Heart left ventricle (tissue), 16 donors: ENCODE measurements at regions not wholly inside any gene's neighbourhood (a gene's known extent, or its start where the extent isn't known, plus 50 kb on each side); places are given as distances from the start of the nearest gene placed in this dataset.

Source experiments
- ATAC-seq, 4 donors: fragments of 200-7000 bp; cut with Tn5 transposase; one replicate each; pipeline ENCODE4 v1.9.1; 2020 to 2022; ENCODE audit warnings: moderate library complexity in 4 of 4, mild to moderate bottlenecking in 3 of 4, moderate number of reproducible peaks in 1 of 4
- DNase-seq, 5 donors: peaks; one replicate each; pipeline ENCODE4 v3.0.0-alpha.2; 2020
- H3K27ac ChIP-seq, 12 donors: fragments of 200-600 bp; sonication (generic) in 4 of 12; one replicate each; pipeline versions ENCODE4 v1.5.0 to v1.8.0; 2016 to 2022; ENCODE audit warnings: mild to moderate bottlenecking in 2 of 12
- H3K27me3 ChIP-seq, 9 donors: fragments of 200-600 bp; sonication (generic) in 2 of 9; one replicate each; pipeline versions ENCODE4 v1.5.1 to v1.8.0; 2016 to 2022; ENCODE audit warnings: mild to moderate bottlenecking in 3 of 9
- H3K36me3 ChIP-seq, 9 donors: fragments of 200-600 bp; sonication (generic) in 2 of 9; one replicate each; pipeline versions ENCODE4 v1.5.0 to v1.8.0; 2018 to 2022; ENCODE audit warnings: mild to moderate bottlenecking in 2 of 9
- H3K4me1 ChIP-seq, 12 donors: fragments of 200-600 bp; sonication (generic) in 4 of 12; one replicate each; pipeline versions ENCODE4 v1.5.0 to v1.8.0; 2016 to 2022; ENCODE audit warnings: mild to moderate bottlenecking in 3 of 12
- H3K4me3 ChIP-seq, 12 donors: fragments of 200-600 bp; sonication (generic) in 4 of 12; one replicate each; pipeline versions ENCODE4 v1.5.0 to v1.8.0; 2017 to 2022; ENCODE audit warnings: mild to moderate bottlenecking in 9 of 12, moderate library complexity in 4 of 12
- H3K9me3 ChIP-seq, 12 donors: fragments of 200-600 bp; sonication (generic) in 4 of 12; one replicate each; pipeline versions ENCODE4 v1.5.0 to v1.8.0; 2016 to 2022; ENCODE audit warnings: mild to moderate bottlenecking in 1 of 12
- CTCF ChIP-seq, 12 donors: fragments of 200-600 bp; sonication (generic) in 4 of 12; IDR thresholded peaks; one replicate each; pipeline versions ENCODE4 v1.5.0 to v1.8.0; 2018 to 2022; ENCODE audit warnings: antibody characterized with exemption in 12 of 12, mild to moderate bottlenecking in 5 of 12
- POLR2A ChIP-seq, 2 donors: fragments of 450-650 bp; IDR thresholded peaks; one replicate each; pipeline ENCODE4 v1.6.1; 2017; ENCODE audit warnings: antibody characterized with exemption in 2 of 2, mild to moderate bottlenecking in 2 of 2, moderate library complexity in 2 of 2
- WGBS, 4 donors: extraction: QIAGEN DNeasy Blood & Tissue Kit in 2 of 4; methylation state at CpG; one replicate each; pipeline versions ENCODE4 v1.1.5 to v1.1.7; 2013 to 2018; 5-methylcytosine and 5-hydroxymethylcytosine counted together
- intact Hi-C, 10 donors: fragments of 100-400 bp; cut with DNase I; formaldehyde crosslinking; loops; one replicate each; pipeline versions ENCODE4 v1.11.1 to v1.14.2; 2022
- donor health status: ischemic (EF 13 %, LVEDD 7.1; RV severe dilation, severe dysfunction).
- donor health status: healthy with polysubstance abuse.
- donor health status: DM: no; HTN: yes; CAD: no.
- donor health status: DM: no; HTN: no; CAD: no.
- donor health status: ischemic (EF 25% LVEDD 6.9; RV normal size, moderate dysfunction).
- donor health status: ischemic (EF 25% LVEDD 5.7; RV mildly dilated, moderate dysfunction).
- donor health status: healthy.
- donor health status: DM: yes; HTN: yes; CAD: no.
- donor health status: ischemic (EF 35%, LVEDD 5.7; RV mildly dilated, moderate dysfunction).
- donor health status: nonischemic (EF 11% LVEDD 7.7; RV severe dilation, severe dysfunction).
- donor health status: DM: yes; HTN: yes; CAD: no.
- donor health status: PGD.
- donor health status: ischemic (EF 29% LVEDD 5.4; RV normal size, mild dysfunction).
- donor health status: nonischemic (EF 23%, LVEDD 6.1; RV moderate dilation, normal function).

- Histone ChIP-seq H3K4me1 (no peaks in the 10 kb centered on the region), H3K36me3 (no peaks in the 10 kb centered on the region), H3K4me3 (no peak overlapping the region), H3K27me3 (peaks cover 0 to 5% (median 0%) of the 10 kb centered on the region in 9 donors), H3K9me3 (peaks cover 0 to 22% (median 4%) of the 10 kb centered on the region in 12 donors), H3K27ac (no peak overlapping the region)
- 61 to 77% (median 64%) methylated on average over 3 of the region's 3 CpGs for WGBS, 4 donors
- intact Hi-C loops, result no loop called here
- ATAC-seq (no peak), DNase-seq (no peak)
- TF ChIP-seq CTCF (IDR thresholded peaks at IDR 0.05) (no peak), POLR2A (IDR thresholded peaks at IDR 0.05) (no peak)
Measured at GRCh38 chr2:2823061-2823753, 492.1 kb upstream of the MYT1L start.

- no peak for ATAC-seq
- intact Hi-C loops, result no loop called here
- H3K27ac ChIP-seq, result no peak overlapping the region
- peaks cover 0 to 22% (median 4%) of the 10 kb centered on the region in 12 donors for H3K9me3 ChIP-seq
- peaks cover 0 to 5% (median 0%) of the 10 kb centered on the region in 9 donors for H3K27me3 ChIP-seq
- TF ChIP-seq POLR2A (IDR thresholded peaks at IDR 0.05) (no peak), CTCF (IDR thresholded peaks at IDR 0.05) (no peak)
- no peak for DNase-seq
- 85 to 91% (median 89%) methylated on average over 1 of the region's 1 CpG for WGBS, 4 donors
- H3K4me1 ChIP-seq, result no peaks in the 10 kb centered on the region
- no peak overlapping the region for H3K4me3 ChIP-seq
- H3K36me3 ChIP-seq, result no peaks in the 10 kb centered on the region
Measured at GRCh38 chr2:2822143-2822542, 491.1 kb upstream of the MYT1L start.

GRCh38 chr2:2812648-2813047 lies 481.6 kb upstream of the MYT1L start:
- Histone ChIP-seq H3K9me3 (peaks cover 0 to 22% (median 12%) of the 10 kb centered on the region in 12 donors), H3K36me3 (no peaks in the 10 kb centered on the region), H3K27me3 (no peaks in the 10 kb centered on the region), H3K27ac (no peak overlapping the region), H3K4me1 (no peaks in the 10 kb centered on the region), H3K4me3 (no peak overlapping the region)
- TF ChIP-seq POLR2A (IDR thresholded peaks at IDR 0.05) (no peak), CTCF (IDR thresholded peaks at IDR 0.05) (no peak)
- DNase-seq (no peak), ATAC-seq (no peak)
- intact Hi-C loops, result no loop called here
- 62 to 85% (median 70%) methylated on average over 2 of the region's 2 CpGs for WGBS, 4 donors

DNA sequence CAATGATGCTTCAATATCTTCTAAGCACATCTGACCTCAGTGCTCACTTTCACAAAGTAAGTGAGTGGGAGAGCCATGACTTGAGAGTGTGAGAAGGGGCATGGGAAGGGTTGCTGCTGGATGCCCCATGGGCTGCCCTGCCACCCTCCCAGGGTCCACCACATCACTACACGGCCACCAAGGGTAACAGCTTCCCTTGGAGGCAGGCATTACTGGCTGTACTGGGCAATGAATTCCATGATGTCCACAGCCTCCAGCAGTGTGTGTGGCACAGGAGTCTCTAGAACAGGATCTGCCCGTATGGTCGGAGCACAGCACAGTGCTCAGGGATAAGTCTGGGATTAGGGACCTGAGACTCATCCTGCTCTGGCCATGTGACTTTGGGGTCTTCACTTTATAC lies 481.0 kb upstream of the MYT1L start:
- H3K9me3 ChIP-seq, result peaks cover 0 to 22% (median 12%) of the 10 kb centered on the region in 12 donors
- TF ChIP-seq CTCF (IDR thresholded peaks at IDR 0.05) (no peak), POLR2A (IDR thresholded peaks at IDR 0.05) (no peak)
- intact Hi-C loops, result no loop called here
- ATAC-seq (no peak), DNase-seq (no peak)
- no peaks in the 10 kb centered on the region for H3K4me1 ChIP-seq
- no peaks in the 10 kb centered on the region for H3K36me3 ChIP-seq
- no peak overlapping the region for H3K27ac ChIP-seq
- H3K4me3 ChIP-seq, result no peak overlapping the region
- no peaks in the 10 kb centered on the region for H3K27me3 ChIP-seq
- WGBS, 4 donors, result 60 to 78% (median 63%) methylated on average over 3 of the region's 3 CpGs
